B cell (primary cell): ENCODE measurements at regions not wholly inside any gene's neighbourhood (a gene's known extent, or its start where the extent isn't known, plus 50 kb on each side); places are given as distances from the start of the nearest gene placed in this dataset.

Experiments used
- ATAC-seq: fragments of 200-7000 bp; cut with Tn5 transposase; one replicate; pipeline ENCODE4 v1.10.0; 2021; ENCODE audit warnings: low read depth, mild to moderate bottlenecking, moderate number of reproducible peaks, moderate library complexity
- CTCF ChIA-PET: fragments of 350-600 bp; sonication (Branson Sonifier 250); formaldehyde crosslinking; loops from one replicate; lab custom pipeline; 2021; ENCODE audit warnings: antibody characterized with exemption, inconsistent platforms; lab: Charles Lee
- POLR2A ChIA-PET: fragments of 350-600 bp; sonication (Branson Sonifier 250); formaldehyde crosslinking; loops from one replicate; lab custom pipeline; 2021; ENCODE audit warnings: antibody characterized with exemption; lab: Charles Lee
- DNase-seq: peaks from one replicate; pipeline ENCODE4 v3.0.0; 2013
- H2AFZ ChIP-seq: 2 replicates; pipeline ENCODE4 v1.6.1; 2012; ENCODE audit warnings: mild to moderate bottlenecking, low read depth, low read length; ENCODE audit not compliant: insufficient read depth, poor library complexity, severe bottlenecking
- H3K27ac ChIP-seq, 2 donors: 1 replicate in 1 of 2; 2 replicates in 1 of 2; pipeline ENCODE4 v1.5.1; 2012 to 2013; ENCODE audit warnings: low read length in 2 of 2, mild to moderate bottlenecking in 2 of 2, moderate library complexity in 1 of 2
- H3K27me3 ChIP-seq, 4 experiments: fragments of 200-600 bp in 1 of 4; sonication (generic) in 1 of 4; replicated peaks in 1 of 4; 1 replicate in 2 of 4; 2 replicates in 2 of 4; pipeline versions ENCODE4 v1.6.1 to v1.7.0; 2013 to 2016; ENCODE audit warnings: low read length in 3 of 4, mild to moderate bottlenecking in 2 of 4, mixed read lengths in 1 of 4, moderate library complexity in 1 of 4; ENCODE audit not compliant: insufficient read depth in 4 of 4, control insufficient read depth in 3 of 4; ENCODE audit errors: control extremely low read depth in 1 of 4
- H3K36me3 ChIP-seq, 2 experiments: replicated peaks in 1 of 2; 1 replicate in 1 of 2; 2 replicates in 1 of 2; pipeline versions ENCODE4 v1.6.1 to v1.7.1; 2013; ENCODE audit warnings: low read length in 1 of 2; ENCODE audit not compliant: insufficient read depth in 2 of 2, control insufficient read depth in 1 of 2; ENCODE audit errors: control extremely low read depth in 1 of 2, extremely low read depth in 1 of 2
- H3K4me1 ChIP-seq, 2 donors: fragments of 200-600 bp in 1 of 2; sonication (generic) in 1 of 2; 1 replicate in 1 of 2; 2 replicates in 1 of 2; pipeline versions ENCODE4 v1.5.1 to v1.6.1; 2013 to 2017; ENCODE audit warnings: low read length in 2 of 2; ENCODE audit not compliant: control insufficient read depth in 2 of 2, insufficient read depth in 2 of 2
- H3K4me2 ChIP-seq: replicated peaks from 2 replicates; pipeline ENCODE3; 2012; ENCODE audit warnings: mild to moderate bottlenecking, low read depth, low read length; ENCODE audit not compliant: poor library complexity, severe bottlenecking
- H3K4me3 ChIP-seq, 5 experiments: fragments of 200-600 bp in 1 of 5; sonication (generic) in 1 of 5; 1 replicate in 3 of 5; 2 replicates in 2 of 5; pipeline versions ENCODE4 v1.5.1 to v1.7.0; 2011 to 2016; ENCODE audit warnings: low read length in 4 of 5, mild to moderate bottlenecking in 4 of 5, low read depth in 2 of 5, control low read depth in 1 of 5, moderate library complexity in 1 of 5; ENCODE audit not compliant: insufficient read depth in 1 of 5; ENCODE audit errors: control extremely low read depth in 1 of 5, extremely low read depth in 1 of 5
- H3K79me2 ChIP-seq: fragments of 200-600 bp; sonication (generic); one replicate; pipeline ENCODE4 v1.6.0; 2016; ENCODE audit warnings: low read length; ENCODE audit not compliant: control insufficient read depth, insufficient read depth
- H3K9ac ChIP-seq: fragments of 200-600 bp; sonication (generic); 2 replicates; pipeline ENCODE4 v1.6.1; 2017; ENCODE audit warnings: mild to moderate bottlenecking, low read length, moderate library complexity
- H3K9me3 ChIP-seq, 3 donors: one replicate each; pipeline versions ENCODE4 v1.6.1 to v1.7.1; 2013; ENCODE audit warnings: low read length in 2 of 3; ENCODE audit not compliant: control insufficient read depth in 2 of 3, insufficient read depth in 1 of 3; ENCODE audit errors: control extremely low read depth in 1 of 3
- H4K20me1 ChIP-seq: 2 replicates; pipeline ENCODE4 v1.6.0; 2012; ENCODE audit warnings: mild to moderate bottlenecking, low read length; ENCODE audit not compliant: insufficient read depth, control insufficient read depth, poor library complexity, severe bottlenecking
- H3K27ac Mint-ChIP-seq: one replicate; pipeline ENCODE4 v1.8.0; 2021; ENCODE audit warnings: mixed read lengths
- H3K27me3 Mint-ChIP-seq: one replicate; pipeline ENCODE4 v1.8.0; 2021; ENCODE audit warnings: mixed read lengths
- H3K4me1 Mint-ChIP-seq: one replicate; pipeline ENCODE4 v1.8.0; 2021; ENCODE audit warnings: mixed read lengths
- H3K4me3 Mint-ChIP-seq: one replicate; pipeline ENCODE4 v1.8.0; 2021; ENCODE audit warnings: mixed read lengths
- H3K9me3 Mint-ChIP-seq: one replicate; pipeline ENCODE4 v1.8.0; 2022; ENCODE audit warnings: mixed read lengths; ENCODE audit not compliant: insufficient read depth
- EZH2 ChIP-seq: IDR thresholded peaks from 2 replicates; pipeline ENCODE4 v1.6.1; 2012; ENCODE audit warnings: borderline replicate concordance, low read depth, mild to moderate bottlenecking, moderate library complexity, low read length; ENCODE audit not compliant: insufficient read depth, poor library complexity, severe bottlenecking
- WGBS: methylation state at CpG from one replicate; pipeline ENCODE4 v1.1.5; 2013; ENCODE audit warnings: missing lambda C conversion rate; ENCODE audit not compliant: insufficient coverage; 5-methylcytosine and 5-hydroxymethylcytosine counted together
- intact Hi-C: fragments of 100-400 bp; cut with micrococcal nuclease; formaldehyde crosslinking; loops from one replicate; pipeline ENCODE4 v1.10.0; 2022
- TF ChIP-seq, protein P1 (sequence below): fragments of 200-600 bp; IDR thresholded peaks from one replicate; pipeline ENCODE4 v1.8.0; 2022; ENCODE audit warnings: antibody characterized with exemption, mild to moderate bottlenecking

DNA sequence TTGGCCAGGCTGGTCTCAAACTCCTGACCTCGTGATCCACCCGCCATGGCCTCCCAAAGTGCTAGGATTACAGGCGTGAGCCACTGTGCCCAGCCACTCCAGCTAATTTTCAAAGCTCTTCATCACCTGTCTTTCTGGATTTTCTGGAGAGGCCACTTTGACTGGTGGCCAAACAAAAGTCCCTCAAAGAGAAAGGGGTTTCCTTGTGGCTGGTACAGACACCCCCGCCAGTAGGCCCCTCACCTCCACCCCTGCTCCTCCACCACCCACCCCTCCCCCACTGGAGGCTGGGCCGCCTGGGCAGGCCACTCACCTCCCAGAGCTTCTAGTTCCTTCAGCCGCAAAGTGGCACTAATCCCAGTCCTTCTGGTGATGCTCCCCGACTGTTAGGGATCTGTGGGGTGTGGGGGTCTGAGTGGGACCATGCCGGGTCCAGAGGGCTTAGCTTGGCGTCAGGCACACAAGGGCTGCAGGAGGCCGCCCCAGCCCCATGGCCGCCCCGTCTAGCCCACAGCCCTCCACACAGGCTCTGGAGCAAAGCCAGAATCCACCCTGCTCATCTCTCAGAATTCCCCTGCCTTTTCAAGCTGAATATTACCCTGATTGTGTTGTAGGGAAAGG, 182.0 kb upstream of the IER5L start:
- H3K36me3 ChIP-seq: no peaks in the 10 kb centered on the region
- H3K4me2 ChIP-seq: no peak overlapping the region
- peaks cover 0 to 9% (median under 1%) of the 10 kb centered on the region in 4 experiments for H3K27me3 ChIP-seq
- peaks cover 0 to 14% (median 7%) of the 10 kb centered on the region in 3 donors for H3K9me3 ChIP-seq
- CTCF ChIA-PET: interaction anchor here (1.8 kb wide), 1 partner anchor 228 kb away, joined by 5 read pairs; no protein-coding TSS in a partner anchor
- DNase-seq (no peak), ATAC-seq (no peak)
- no peak overlapping the region for H3K4me3 Mint-ChIP-seq
- peaks cover 5% of the 10 kb centered on the region for H3K4me1 Mint-ChIP-seq
- H3K4me3 ChIP-seq: no peak overlapping the region
- no peaks in the 10 kb centered on the region for H4K20me1 ChIP-seq
- H3K4me1 ChIP-seq: peaks cover 7 to 8% of the 10 kb centered on the region in 2 donors
- peaks cover 32% of the 10 kb centered on the region for H3K27me3 Mint-ChIP-seq
- intact Hi-C loops: no loop called here
- H2AFZ ChIP-seq: no peak overlapping the region
- TF ChIP-seq, protein P1, sequence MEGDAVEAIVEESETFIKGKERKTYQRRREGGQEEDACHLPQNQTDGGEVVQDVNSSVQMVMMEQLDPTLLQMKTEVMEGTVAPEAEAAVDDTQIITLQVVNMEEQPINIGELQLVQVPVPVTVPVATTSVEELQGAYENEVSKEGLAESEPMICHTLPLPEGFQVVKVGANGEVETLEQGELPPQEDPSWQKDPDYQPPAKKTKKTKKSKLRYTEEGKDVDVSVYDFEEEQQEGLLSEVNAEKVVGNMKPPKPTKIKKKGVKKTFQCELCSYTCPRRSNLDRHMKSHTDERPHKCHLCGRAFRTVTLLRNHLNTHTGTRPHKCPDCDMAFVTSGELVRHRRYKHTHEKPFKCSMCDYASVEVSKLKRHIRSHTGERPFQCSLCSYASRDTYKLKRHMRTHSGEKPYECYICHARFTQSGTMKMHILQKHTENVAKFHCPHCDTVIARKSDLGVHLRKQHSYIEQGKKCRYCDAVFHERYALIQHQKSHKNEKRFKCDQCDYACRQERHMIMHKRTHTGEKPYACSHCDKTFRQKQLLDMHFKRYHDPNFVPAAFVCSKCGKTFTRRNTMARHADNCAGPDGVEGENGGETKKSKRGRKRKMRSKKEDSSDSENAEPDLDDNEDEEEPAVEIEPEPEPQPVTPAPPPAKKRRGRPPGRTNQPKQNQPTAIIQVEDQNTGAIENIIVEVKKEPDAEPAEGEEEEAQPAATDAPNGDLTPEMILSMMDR: no peak
- no peak for TF ChIP-seq EZH2
- no peak overlapping the region for H3K27ac Mint-ChIP-seq
- no peaks in the 10 kb centered on the region for H3K79me2 ChIP-seq
- H3K9me3 Mint-ChIP-seq: peaks cover 4% of the 10 kb centered on the region
- POLR2A ChIA-PET: no interaction called here
- no peak overlapping the region for H3K9ac ChIP-seq
- WGBS: 97% methylated on average over 5 of the region's 12 CpGs
- no peak overlapping the region for H3K27ac ChIP-seq

DNA sequence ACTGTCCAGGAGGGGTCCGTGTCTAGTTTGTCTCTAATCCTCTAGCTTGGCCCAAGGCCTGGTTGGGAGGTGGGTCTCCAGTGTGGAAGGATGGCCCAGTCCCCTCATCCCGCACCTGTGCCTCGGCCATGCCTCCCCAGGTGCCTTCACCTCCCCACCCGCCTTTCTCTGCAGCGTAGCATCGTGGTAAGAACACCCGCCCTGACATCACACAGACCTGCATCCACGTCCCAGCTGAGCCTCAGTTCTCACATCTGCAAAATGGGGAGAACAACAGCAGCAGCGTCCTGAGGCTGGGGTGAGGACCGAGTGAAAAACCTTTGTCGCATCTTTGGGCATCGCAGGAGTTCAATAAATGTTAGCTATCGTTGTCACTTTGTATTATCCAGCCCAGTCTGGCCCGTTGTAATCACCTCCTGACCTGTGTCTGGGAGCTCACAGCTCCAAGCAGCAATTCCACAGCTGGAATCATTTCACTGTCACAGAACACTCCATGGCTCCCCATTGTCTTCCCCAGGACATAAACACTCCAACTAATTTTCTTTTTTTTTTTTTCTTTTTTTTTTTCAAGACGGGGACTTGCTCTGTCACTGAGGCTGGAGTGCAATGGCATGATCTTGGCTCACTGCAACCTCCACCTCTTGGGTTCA, 181.2 kb upstream of the IER5L start:
- POLR2A ChIA-PET: no interaction called here
- Histone ChIP-seq H3K4me2 (no peak overlapping the region), H2AFZ (no peak overlapping the region), H3K4me1 (peaks cover 7 to 8% of the 10 kb centered on the region in 2 donors), H3K27me3 (peaks cover 0 to 9% (median under 1%) of the 10 kb centered on the region in 4 experiments), H4K20me1 (no peaks in the 10 kb centered on the region), H3K36me3 (no peaks in the 10 kb centered on the region), H3K4me3 (no peak overlapping the region), H3K9ac (no peak overlapping the region), H3K79me2 (no peaks in the 10 kb centered on the region), H3K27ac (no peak overlapping the region), H3K9me3 (peaks cover 0 to 15% (median 7%) of the 10 kb centered on the region in 3 donors)
- Mint-ChIP-seq H3K4me3 (no peak overlapping the region), H3K27ac (no peak overlapping the region), H3K27me3 (peaks cover 27% of the 10 kb centered on the region), H3K9me3 (peaks cover 4% of the 10 kb centered on the region), H3K4me1 (peaks cover 5% of the 10 kb centered on the region)
- intact Hi-C loops: no loop called here
- CTCF ChIA-PET: interaction anchor here (1.8 kb wide), 1 partner anchor 227 kb away, joined by 5 read pairs; no protein-coding TSS in a partner anchor
- WGBS: 91% methylated on average over 13 of the region's 15 CpGs
- TF ChIP-seq, protein P1: no peak
- no peak for TF ChIP-seq EZH2
- no peak for DNase-seq
- ATAC-seq: no peak
